Nephron progenitor cell (in vitro differentiated cells): ENCODE measurements at regions not wholly inside any gene's neighbourhood (a gene's known extent, or its start where the extent isn't known, plus 50 kb on each side); places are given as distances from the start of the nearest gene placed in this dataset.

Experiments used
- DNase-seq: peaks from one replicate; pipeline ENCODE4 v3.0.0; 2021
- H3K27ac Mint-ChIP-seq: 2 replicates; pipeline ENCODE4 v1.8.0; 2021; ENCODE audit warnings: mild to moderate bottlenecking, moderate library complexity, mixed read lengths
- H3K27me3 Mint-ChIP-seq: 2 replicates; pipeline ENCODE4 v1.8.0; 2021; ENCODE audit warnings: mild to moderate bottlenecking, low read depth, mixed read lengths; ENCODE audit not compliant: poor library complexity
- H3K36me3 Mint-ChIP-seq: 2 replicates; pipeline ENCODE4 v1.8.0; 2021; ENCODE audit warnings: low read depth, mixed read lengths
- H3K4me1 Mint-ChIP-seq: 2 replicates; pipeline ENCODE4 v1.8.0; 2021; ENCODE audit warnings: mixed read lengths
- H3K4me3 Mint-ChIP-seq: 2 replicates; pipeline ENCODE4 v1.8.0; 2021; ENCODE audit warnings: mild to moderate bottlenecking, moderate library complexity, mixed read lengths
- H3K9me3 Mint-ChIP-seq: 2 replicates; pipeline ENCODE4 v1.8.0; 2021; ENCODE audit warnings: mild to moderate bottlenecking, moderate library complexity, mixed read lengths
- TF ChIP-seq, protein P1 (sequence below): fragments of 200-600 bp; sonication (generic); IDR thresholded peaks from 2 replicates; pipeline ENCODE4 v1.5.0; 2021; ENCODE audit warnings: antibody characterized with exemption

DNA sequence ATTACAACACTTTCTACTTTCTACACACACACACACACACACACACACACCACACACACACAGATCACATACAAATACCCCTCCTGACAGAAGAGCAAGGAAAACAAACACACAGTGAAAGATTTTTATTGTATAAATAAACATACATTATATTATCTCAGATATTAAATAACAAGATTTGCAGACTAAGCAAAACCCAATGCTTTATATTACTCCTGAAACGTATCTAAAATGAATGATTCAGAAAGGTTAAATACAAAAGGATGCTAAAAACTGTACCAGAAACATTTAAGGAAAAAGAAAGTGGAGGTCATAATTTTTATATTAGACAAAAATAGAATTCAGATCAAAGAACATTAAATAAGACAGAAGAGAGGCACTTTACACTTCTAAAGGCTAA is 208.3 kb upstream of the NPSR1 start:
- DNase-seq: no peak
- no peak overlapping the region for H3K4me3 Mint-ChIP-seq
- peaks cover 20% of the 10 kb centered on the region for H3K9me3 Mint-ChIP-seq
- no peaks in the 10 kb centered on the region for H3K27me3 Mint-ChIP-seq
- TF ChIP-seq, protein P1, sequence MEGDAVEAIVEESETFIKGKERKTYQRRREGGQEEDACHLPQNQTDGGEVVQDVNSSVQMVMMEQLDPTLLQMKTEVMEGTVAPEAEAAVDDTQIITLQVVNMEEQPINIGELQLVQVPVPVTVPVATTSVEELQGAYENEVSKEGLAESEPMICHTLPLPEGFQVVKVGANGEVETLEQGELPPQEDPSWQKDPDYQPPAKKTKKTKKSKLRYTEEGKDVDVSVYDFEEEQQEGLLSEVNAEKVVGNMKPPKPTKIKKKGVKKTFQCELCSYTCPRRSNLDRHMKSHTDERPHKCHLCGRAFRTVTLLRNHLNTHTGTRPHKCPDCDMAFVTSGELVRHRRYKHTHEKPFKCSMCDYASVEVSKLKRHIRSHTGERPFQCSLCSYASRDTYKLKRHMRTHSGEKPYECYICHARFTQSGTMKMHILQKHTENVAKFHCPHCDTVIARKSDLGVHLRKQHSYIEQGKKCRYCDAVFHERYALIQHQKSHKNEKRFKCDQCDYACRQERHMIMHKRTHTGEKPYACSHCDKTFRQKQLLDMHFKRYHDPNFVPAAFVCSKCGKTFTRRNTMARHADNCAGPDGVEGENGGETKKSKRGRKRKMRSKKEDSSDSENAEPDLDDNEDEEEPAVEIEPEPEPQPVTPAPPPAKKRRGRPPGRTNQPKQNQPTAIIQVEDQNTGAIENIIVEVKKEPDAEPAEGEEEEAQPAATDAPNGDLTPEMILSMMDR: no peak
- no peaks in the 10 kb centered on the region for H3K36me3 Mint-ChIP-seq
- H3K27ac Mint-ChIP-seq: no peak overlapping the region
- H3K4me1 Mint-ChIP-seq: peaks cover 4% of the 10 kb centered on the region

DNA sequence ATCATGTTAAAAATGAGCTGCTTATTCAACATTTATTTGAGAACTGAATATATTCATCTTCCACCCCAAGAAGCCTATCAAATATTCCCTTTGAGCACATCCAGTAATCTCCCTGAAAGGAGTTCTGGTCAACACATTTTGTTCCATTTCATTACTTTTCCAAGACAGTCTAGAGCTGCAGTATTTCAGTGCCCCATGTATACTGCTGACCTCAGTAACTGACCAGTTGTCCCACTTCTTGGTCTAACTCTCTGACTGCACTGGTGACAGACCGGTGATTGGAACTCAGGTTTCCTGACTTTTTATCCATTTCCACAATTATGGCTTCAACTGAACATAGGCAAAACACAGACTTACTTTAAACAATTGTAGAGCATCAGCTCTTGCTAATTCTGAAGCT is 206.8 kb upstream of the NPSR1 start:
- Mint-ChIP-seq H3K4me3 (no peak overlapping the region), H3K36me3 (no peaks in the 10 kb centered on the region), H3K27me3 (no peaks in the 10 kb centered on the region), H3K4me1 (peaks cover 4% of the 10 kb centered on the region), H3K27ac (no peak overlapping the region), H3K9me3 (peaks cover 17% of the 10 kb centered on the region)
- no peak for DNase-seq
- TF ChIP-seq, protein P1: no peak

DNA sequence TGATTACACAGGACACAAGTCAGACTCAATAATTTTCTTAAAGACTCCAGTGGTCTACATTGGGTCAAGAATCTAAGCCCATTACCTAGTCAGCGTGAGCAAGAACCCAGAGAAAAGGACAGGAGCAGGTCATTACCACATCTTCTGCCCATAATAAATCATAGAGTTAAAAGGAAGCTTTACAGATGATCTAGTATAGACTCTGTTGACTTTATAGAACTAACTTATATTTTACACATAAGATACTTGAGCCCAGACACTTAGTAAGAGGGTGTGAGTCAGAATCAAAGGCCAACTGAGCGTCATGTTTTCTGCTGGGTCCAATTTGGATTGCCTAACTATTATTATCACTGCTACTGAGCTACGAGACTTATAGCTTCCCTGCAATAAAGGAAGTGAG is 206.1 kb upstream of the NPSR1 start:
- no peak for DNase-seq
- Mint-ChIP-seq H3K27ac (no peak overlapping the region), H3K27me3 (no peaks in the 10 kb centered on the region), H3K36me3 (no peaks in the 10 kb centered on the region), H3K4me3 (no peak overlapping the region), H3K4me1 (peaks cover 4% of the 10 kb centered on the region), H3K9me3 (peaks cover 11% of the 10 kb centered on the region)
- TF ChIP-seq, protein P1: no peak

DNA sequence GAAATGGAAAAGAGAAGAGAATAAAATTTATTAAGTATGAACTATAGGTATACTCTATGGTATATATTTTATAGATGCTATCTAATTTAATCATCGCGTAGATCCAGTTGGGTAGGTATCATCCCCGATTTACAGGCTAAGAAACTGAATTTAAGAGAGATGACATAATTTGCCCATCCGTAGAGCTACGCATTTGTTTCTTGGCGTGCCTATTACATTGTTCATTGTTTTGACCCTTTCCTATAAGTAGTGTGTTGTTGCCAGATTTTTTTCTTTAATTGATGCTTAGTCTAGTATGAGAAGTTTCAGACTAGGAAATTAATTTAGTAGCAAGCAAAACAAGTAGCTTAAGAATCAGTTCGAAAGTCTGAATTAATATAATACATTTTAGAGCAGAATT is 205.7 kb upstream of the NPSR1 start:
- TF ChIP-seq, protein P1: no peak

DNA sequence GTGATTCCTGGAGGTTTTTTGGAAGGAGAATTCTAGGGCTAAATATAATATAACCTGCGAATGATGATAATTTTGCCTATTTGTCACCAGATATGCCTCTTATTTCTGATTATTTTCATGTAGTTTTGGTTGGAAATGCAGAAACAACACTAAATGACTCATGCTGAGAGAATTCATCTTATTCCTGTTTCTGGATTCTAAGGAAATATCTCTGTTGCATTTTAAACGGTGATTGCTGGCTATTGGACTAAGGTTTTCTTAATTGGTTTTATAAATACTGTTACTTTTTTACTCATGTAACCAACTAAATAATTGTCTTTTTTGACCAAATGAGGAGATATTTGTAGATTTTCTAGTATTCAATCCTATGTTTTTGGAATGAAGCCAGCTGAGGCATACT is 204.9 kb upstream of the NPSR1 start:
- DNase-seq: no peak
- Mint-ChIP-seq H3K4me3 (no peak overlapping the region), H3K9me3 (peaks cover 10% of the 10 kb centered on the region), H3K27me3 (no peaks in the 10 kb centered on the region), H3K4me1 (peaks cover 4% of the 10 kb centered on the region), H3K36me3 (no peaks in the 10 kb centered on the region), H3K27ac (no peak overlapping the region)
- TF ChIP-seq, protein P1: no peak

More for the DNA sequence above, 205.7 kb upstream of the NPSR1 start:
- peaks cover 4% of the 10 kb centered on the region for H3K4me1 Mint-ChIP-seq
- H3K36me3 Mint-ChIP-seq: no peaks in the 10 kb centered on the region
- no peak overlapping the region for H3K27ac Mint-ChIP-seq
- no peak overlapping the region for H3K4me3 Mint-ChIP-seq
- no peaks in the 10 kb centered on the region for H3K27me3 Mint-ChIP-seq
- peaks cover 10% of the 10 kb centered on the region for H3K9me3 Mint-ChIP-seq
- DNase-seq: no peak

DNA sequence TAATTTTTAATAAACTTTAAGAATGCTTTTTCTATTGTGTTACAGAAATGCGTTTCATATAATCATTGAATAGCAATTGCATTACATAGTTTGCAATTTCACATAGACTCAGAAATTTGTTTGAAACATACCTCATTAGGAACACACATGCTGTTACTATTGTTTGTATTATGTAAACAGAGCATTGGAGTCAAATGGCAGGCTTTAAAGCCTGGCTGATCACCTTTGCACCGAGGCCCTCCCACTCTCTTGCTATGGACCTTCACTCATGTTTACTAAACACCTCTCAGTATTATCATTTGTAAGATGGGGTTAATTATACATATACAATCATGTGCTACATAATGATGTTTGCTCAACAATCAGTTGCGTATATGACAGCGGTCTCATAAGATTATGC is 203.6 kb upstream of the NPSR1 start:
- Mint-ChIP-seq H3K36me3 (no peaks in the 10 kb centered on the region), H3K27me3 (no peaks in the 10 kb centered on the region), H3K4me1 (peaks cover 4% of the 10 kb centered on the region), H3K27ac (no peak overlapping the region), H3K9me3 (peaks cover 13% of the 10 kb centered on the region), H3K4me3 (no peak overlapping the region)
- TF ChIP-seq, protein P1: no peak
- no peak for DNase-seq
